Inflammatory macrophage (primary cell): ENCODE measurements at regions not wholly inside any gene's neighbourhood (a gene's known extent, or its start where the extent isn't known, plus 50 kb on each side); places are given as distances from the start of the nearest gene placed in this dataset.

ENCODE experiments used
- DNase-seq, 2 donors: peaks; one replicate each; pipeline ENCODE4 v3.0.0-alpha.2; 2020 to 2022

- no peak for DNase-seq
These were observed 660.6 kb upstream of the B3GALT2 start for GRCh38 chr1:193846876-193847604.

GRCh38 chr1:193846411-193846810, 660.0 kb upstream of the B3GALT2 start:
- DNase-seq = no peak

- no peak for DNase-seq
These were observed 655.4 kb upstream of the B3GALT2 start for GRCh38 chr1:193841857-193842256.

GRCh38 chr1:193831465-193831864, 645.1 kb upstream of the B3GALT2 start:
- DNase-seq = no peak

- DNase-seq = no peak
These were observed 641.1 kb upstream of the B3GALT2 start for GRCh38 chr1:193827516-193827915.

GRCh38 chr1:193819376-193819775, 633.0 kb upstream of the B3GALT2 start:
- no peak for DNase-seq

- no peak for DNase-seq
These were observed 620.8 kb upstream of the B3GALT2 start for GRCh38 chr1:193807208-193807607.

GRCh38 chr1:193806079-193807048, 620.0 kb upstream of the B3GALT2 start:
- no peak for DNase-seq

- no peak for DNase-seq
These were observed 613.7 kb upstream of the B3GALT2 start for GRCh38 chr1:193799948-193800690.

GRCh38 chr1:193799371-193799770, 613.0 kb upstream of the B3GALT2 start:
- DNase-seq = no peak

- no peak for DNase-seq
These were observed 607.8 kb upstream of the B3GALT2 start for GRCh38 chr1:193794239-193794638.

GRCh38 chr1:193791746-193792145, 605.3 kb upstream of the B3GALT2 start:
- no peak for DNase-seq

GRCh38 chr1:193787061-193787460, 600.6 kb upstream of the B3GALT2 start:
- DNase-seq = no peak

GRCh38 chr1:193785850-193786420, 599.5 kb upstream of the B3GALT2 start:
- DNase-seq = no peak

- DNase-seq = no peak
These were observed 588.3 kb upstream of the B3GALT2 start for GRCh38 chr1:193774536-193775323.

- DNase-seq = no peak
These were observed 585.2 kb upstream of the B3GALT2 start for GRCh38 chr1:193771596-193771995.

- no peak for DNase-seq
These were observed 583.2 kb upstream of the B3GALT2 start for GRCh38 chr1:193769651-193770050.

GRCh38 chr1:193767886-193768285, 581.5 kb upstream of the B3GALT2 start:
- DNase-seq = no peak

GRCh38 chr1:193766329-193766728, 579.9 kb upstream of the B3GALT2 start:
- DNase-seq = no peak

- no peak for DNase-seq
These were observed 576.9 kb upstream of the B3GALT2 start for GRCh38 chr1:193763266-193763665.

GRCh38 chr1:193762236-193762635, 575.8 kb upstream of the B3GALT2 start:
- DNase-seq = no peak

GRCh38 chr1:193755441-193755840, 569.0 kb upstream of the B3GALT2 start:
- no peak for DNase-seq
